ENCODE measurements at regions not wholly inside any gene's neighbourhood (a gene's known extent, or its start where the extent isn't known, plus 50 kb on each side); places are given as distances from the start of the nearest gene placed in this dataset.

DNA sequence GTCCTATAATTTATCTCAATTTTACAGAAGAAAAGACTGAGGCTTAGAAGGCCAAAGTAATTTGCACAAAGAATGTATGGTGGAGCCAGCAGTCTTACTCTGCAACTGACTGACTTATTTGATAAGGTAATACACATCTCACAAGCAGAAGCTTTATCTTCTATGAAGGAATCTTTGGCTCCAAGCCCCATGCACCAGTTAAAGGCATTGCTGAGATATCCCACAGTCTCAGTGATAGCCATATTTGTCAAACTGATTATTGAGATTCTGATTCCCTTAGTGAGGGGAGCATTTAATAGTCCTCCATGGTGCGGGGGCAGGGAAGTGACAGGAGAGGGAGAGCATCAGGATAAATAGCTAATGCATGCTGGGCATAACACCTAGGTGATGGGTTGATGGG, 60.4 kb upstream of the GRIP1 start:
- no peak for TF ChIP-seq POLR2A (IDR thresholded peaks at IDR 0.05; ENCODE audit: low read depth, low read length)
- no peak for TF ChIP-seq JUN (IDR thresholded peaks at IDR 0.05; ENCODE audit: borderline replicate concordance, insufficient read depth, insufficient read length, low read depth)
- TF ChIP-seq, protein P1, sequence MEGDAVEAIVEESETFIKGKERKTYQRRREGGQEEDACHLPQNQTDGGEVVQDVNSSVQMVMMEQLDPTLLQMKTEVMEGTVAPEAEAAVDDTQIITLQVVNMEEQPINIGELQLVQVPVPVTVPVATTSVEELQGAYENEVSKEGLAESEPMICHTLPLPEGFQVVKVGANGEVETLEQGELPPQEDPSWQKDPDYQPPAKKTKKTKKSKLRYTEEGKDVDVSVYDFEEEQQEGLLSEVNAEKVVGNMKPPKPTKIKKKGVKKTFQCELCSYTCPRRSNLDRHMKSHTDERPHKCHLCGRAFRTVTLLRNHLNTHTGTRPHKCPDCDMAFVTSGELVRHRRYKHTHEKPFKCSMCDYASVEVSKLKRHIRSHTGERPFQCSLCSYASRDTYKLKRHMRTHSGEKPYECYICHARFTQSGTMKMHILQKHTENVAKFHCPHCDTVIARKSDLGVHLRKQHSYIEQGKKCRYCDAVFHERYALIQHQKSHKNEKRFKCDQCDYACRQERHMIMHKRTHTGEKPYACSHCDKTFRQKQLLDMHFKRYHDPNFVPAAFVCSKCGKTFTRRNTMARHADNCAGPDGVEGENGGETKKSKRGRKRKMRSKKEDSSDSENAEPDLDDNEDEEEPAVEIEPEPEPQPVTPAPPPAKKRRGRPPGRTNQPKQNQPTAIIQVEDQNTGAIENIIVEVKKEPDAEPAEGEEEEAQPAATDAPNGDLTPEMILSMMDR (IDR thresholded peaks at IDR 0.05; ENCODE audit: extremely low read depth in 1 of 2, insufficient read depth in 1 of 2, low read depth in 1 of 2, low read length in 2 of 2): no peak
